HepG2 (cell line): ENCODE measurements at regions not wholly inside any gene's neighbourhood (a gene's known extent, or its start where the extent isn't known, plus 50 kb on each side); places are given as distances from the start of the nearest gene placed in this dataset.

Experiments used
- KDM1A ChIP-seq: IDR thresholded peaks from 2 replicates; pipeline ENCODE4 v1.6.1; 2016; ENCODE audit warnings: missing compliant biosample characterization
- SETDB1 ChIP-seq: sonication (generic); formaldehyde crosslinking; IDR thresholded peaks from 2 replicates; pipeline ENCODE4 v1.5.1; 2020; ENCODE audit warnings: missing genetic modification reagents, mild to moderate bottlenecking, borderline replicate concordance

- TF ChIP-seq SETDB1 (no peak), KDM1A (CRISPR knock-in tag) (no peak)
Measured at GRCh38 chr6:93013054-93013453, 406.3 kb downstream of the EPHA7 start.
